Tibial nerve (tissue), 4 donors: ENCODE measurements at regions not wholly inside any gene's neighbourhood (a gene's known extent, or its start where the extent isn't known, plus 50 kb on each side); places are given as distances from the start of the nearest gene placed in this dataset.

Source experiments
- EP300 ChIP-seq, 2 donors: sonication (generic); formaldehyde crosslinking; IDR thresholded peaks; one replicate each; pipeline ENCODE4 v1.6.1; 2017; ENCODE audit warnings: antibody characterized with exemption in 2 of 2, mild to moderate bottlenecking in 1 of 2
- POLR2A ChIP-seq, 2 donors: fragments of 450-650 bp; IDR thresholded peaks; one replicate each; pipeline ENCODE4 v1.6.1; 2017; ENCODE audit warnings: antibody characterized with exemption in 2 of 2, mild to moderate bottlenecking in 2 of 2, moderate library complexity in 2 of 2
- TF ChIP-seq, protein P1 (sequence below), 5 experiments: fragments of 200-600 bp in 3 of 5; fragments of 450-650 bp in 2 of 5; sonication (generic) in 3 of 5; IDR thresholded peaks; one replicate each; pipeline ENCODE4 v1.5.1; 2016 to 2019; ENCODE audit warnings: antibody characterized with exemption in 5 of 5, mild to moderate bottlenecking in 3 of 5, moderate library complexity in 2 of 5

DNA sequence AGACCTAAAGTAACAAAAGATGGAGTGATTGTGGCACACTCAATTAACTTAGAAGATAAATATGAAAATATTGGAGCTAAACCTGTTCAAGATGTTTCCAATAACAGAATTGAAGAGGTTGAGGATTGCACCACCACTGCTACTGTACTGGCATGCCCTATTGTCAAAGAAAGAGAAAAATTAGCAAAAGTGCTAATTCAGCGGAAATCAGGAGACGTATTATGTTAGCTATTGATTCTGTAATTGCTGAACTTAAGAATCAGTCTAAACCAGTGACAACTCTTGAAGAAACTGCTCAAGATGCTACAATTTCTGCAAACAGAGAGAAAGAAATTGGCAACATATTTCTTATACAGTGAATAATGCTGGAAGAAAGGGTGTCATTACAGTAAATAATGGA lies 754.4 kb downstream of the CDH18 start:
- TF ChIP-seq, protein P1, sequence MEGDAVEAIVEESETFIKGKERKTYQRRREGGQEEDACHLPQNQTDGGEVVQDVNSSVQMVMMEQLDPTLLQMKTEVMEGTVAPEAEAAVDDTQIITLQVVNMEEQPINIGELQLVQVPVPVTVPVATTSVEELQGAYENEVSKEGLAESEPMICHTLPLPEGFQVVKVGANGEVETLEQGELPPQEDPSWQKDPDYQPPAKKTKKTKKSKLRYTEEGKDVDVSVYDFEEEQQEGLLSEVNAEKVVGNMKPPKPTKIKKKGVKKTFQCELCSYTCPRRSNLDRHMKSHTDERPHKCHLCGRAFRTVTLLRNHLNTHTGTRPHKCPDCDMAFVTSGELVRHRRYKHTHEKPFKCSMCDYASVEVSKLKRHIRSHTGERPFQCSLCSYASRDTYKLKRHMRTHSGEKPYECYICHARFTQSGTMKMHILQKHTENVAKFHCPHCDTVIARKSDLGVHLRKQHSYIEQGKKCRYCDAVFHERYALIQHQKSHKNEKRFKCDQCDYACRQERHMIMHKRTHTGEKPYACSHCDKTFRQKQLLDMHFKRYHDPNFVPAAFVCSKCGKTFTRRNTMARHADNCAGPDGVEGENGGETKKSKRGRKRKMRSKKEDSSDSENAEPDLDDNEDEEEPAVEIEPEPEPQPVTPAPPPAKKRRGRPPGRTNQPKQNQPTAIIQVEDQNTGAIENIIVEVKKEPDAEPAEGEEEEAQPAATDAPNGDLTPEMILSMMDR (IDR thresholded peaks at IDR 0.05) = no peak
- TF ChIP-seq POLR2A (IDR thresholded peaks at IDR 0.05) = no peak
- no peak for TF ChIP-seq EP300 (IDR thresholded peaks at IDR 0.05)
